Endothelial cell of umbilical vein (primary cell): ENCODE measurements at regions not wholly inside any gene's neighbourhood (a gene's known extent, or its start where the extent isn't known, plus 50 kb on each side); places are given as distances from the start of the nearest gene placed in this dataset.
A peak's percentile ranks its signal among the peaks of the same experiment; 100 is the strongest.
"Not testable (repeated sequence)": the region's sequence is repeated elsewhere in the genome, so short reads cannot be mapped to it uniquely, and the experiment has no call there.

Source experiments
- BruUV-seq: library from RNA; stranded (reverse); fragments of 400-500 nt; replicated peaks from 2 replicates; lab custom pipeline; 2021; lab: Mats Ljungman, UMichigan
- CTCF ChIA-PET: fragments of 300-600, 350-600 bp; sonication (Branson Sonifier 250); formaldehyde crosslinking; loops from one replicate; lab custom pipeline; 2021; ENCODE audit warnings: antibody characterized with exemption, inconsistent platforms; lab: Charles Lee
- POLR2A ChIA-PET: fragments of 300-600, 350-600 bp; sonication (Branson Sonifier 250); formaldehyde crosslinking; loops from one replicate; lab custom pipeline; 2021; ENCODE audit warnings: antibody characterized with exemption, inconsistent platforms; lab: Charles Lee
- DNase-seq: peaks from one replicate; pipeline ENCODE4 v3.0.0-alpha.2; 2011; ENCODE audit warnings: low read depth, low spot score
- FAIRE-seq: peaks from 2 replicates; lab custom pipeline; 2011; peaks lifted over from hg19 to GRCh38; lab: Jason Lieb, UNC
- H2AFZ ChIP-seq: 2 replicates; pipeline ENCODE4 v1.6.0; 2012; ENCODE audit warnings: low read depth, low read length, control low read depth, inconsistent platforms
- H3K27ac ChIP-seq: 2 replicates; pipeline ENCODE4 v1.5.1; 2011; ENCODE audit warnings: low read depth, mild to moderate bottlenecking, control low read depth, low read length, moderate library complexity; ENCODE audit not compliant: insufficient read depth
- H3K27me3 ChIP-seq, 2 experiments: 2 replicates each; pipeline versions ENCODE4 v1.6.0 to v1.6.1; 2011; ENCODE audit warnings: low read length in 2 of 2, mixed read lengths in 1 of 2; ENCODE audit not compliant: control insufficient read depth in 2 of 2, insufficient read depth in 2 of 2
- H3K36me3 ChIP-seq, 2 experiments: 2 replicates in 1 of 2; 3 replicates in 1 of 2; pipeline ENCODE4 v1.5.1; 2011; ENCODE audit warnings: low read length in 2 of 2, mild to moderate bottlenecking in 1 of 2, moderate library complexity in 1 of 2; ENCODE audit not compliant: control insufficient read depth in 2 of 2, insufficient read depth in 2 of 2; ENCODE audit errors: extremely low read depth in 1 of 2
- H3K4me1 ChIP-seq: 3 replicates; pipeline ENCODE4 v1.5.1; 2011; ENCODE audit warnings: mild to moderate bottlenecking, low read length; ENCODE audit not compliant: control insufficient read depth, insufficient read depth; ENCODE audit errors: extremely low read depth
- H3K4me2 ChIP-seq: 2 replicates; pipeline ENCODE4 v1.6.1; 2011; ENCODE audit warnings: low read length, control low read depth, mixed read lengths; ENCODE audit not compliant: insufficient read depth
- H3K4me3 ChIP-seq, 3 experiments: fragments of 200-600 bp in 1 of 3; sonication (generic), shearing (Covaris generic) in 1 of 3; replicated peaks in 1 of 3; 2 replicates each; pipeline ENCODE4 v1.5.1; 2011 to 2016; ENCODE audit warnings: control low read depth in 3 of 3, low read length in 3 of 3, mild to moderate bottlenecking in 2 of 3, inconsistent platforms in 1 of 3, low read depth in 1 of 3, moderate library complexity in 1 of 3; ENCODE audit not compliant: insufficient read depth in 1 of 3
- H3K79me2 ChIP-seq: 2 replicates; pipeline ENCODE4 v1.6.0; 2012; ENCODE audit warnings: low read length, inconsistent platforms; ENCODE audit not compliant: control insufficient read depth, insufficient read depth
- H3K9ac ChIP-seq: replicated peaks from 2 replicates; pipeline ENCODE3; 2011; ENCODE audit warnings: low read length, control low read depth; ENCODE audit not compliant: insufficient read depth; ENCODE audit errors: extremely low read depth
- H3K9me1 ChIP-seq: replicated peaks from 3 replicates; pipeline ENCODE4 v1.6.0; 2011; ENCODE audit warnings: mild to moderate bottlenecking, low read length; ENCODE audit not compliant: control insufficient read depth, insufficient read depth; ENCODE audit errors: extremely low read depth
- H3K9me3 ChIP-seq: replicated peaks from 2 replicates; pipeline ENCODE4 v1.5.1; 2012; ENCODE audit warnings: low read length, inconsistent platforms; ENCODE audit not compliant: control insufficient read depth, insufficient read depth
- H4K20me1 ChIP-seq: replicated peaks from 2 replicates; pipeline ENCODE3; 2011; ENCODE audit warnings: mild to moderate bottlenecking, low read length; ENCODE audit not compliant: control insufficient read depth, insufficient read depth; ENCODE audit errors: extremely low read depth
- GATA2 ChIP-seq: IDR thresholded peaks from 2 replicates; pipeline ENCODE4 v1.7.0; 2011; ENCODE audit warnings: low read depth, mild to moderate bottlenecking, moderate library complexity, mixed read lengths, low read length; ENCODE audit not compliant: insufficient read length, insufficient read depth
- JUN ChIP-seq: IDR thresholded peaks from 2 replicates; pipeline ENCODE4 v1.6.1; 2011; ENCODE audit warnings: borderline replicate concordance, low read depth; ENCODE audit not compliant: insufficient read length, insufficient read depth
- dilution Hi-C: fragments of 300-500 bp; cut with MboI; formaldehyde crosslinking; loops from one replicate; pipeline ENCODE4 v1.15.0; 2019; ENCODE audit warnings: low sequenced_read_pairs; ENCODE audit not compliant: extremely low pct_ligation_motif_present
- intact Hi-C: fragments of 100-400 bp; cut with micrococcal nuclease; formaldehyde crosslinking; loops from one replicate; pipeline ENCODE4 v1.10.0; 2022

- H3K9me1 ChIP-seq, H4K20me1 ChIP-seq, H3K4me2 ChIP-seq, H3K9me3 ChIP-seq, H3K27me3 ChIP-seq, H3K79me2 ChIP-seq, H2AFZ ChIP-seq, H3K36me3 ChIP-seq, POLR2A ChIA-PET, H3K4me3 ChIP-seq, H3K9ac ChIP-seq, intact Hi-C loops, BruUV-seq, CTCF ChIA-PET, H3K4me1 ChIP-seq, dilution Hi-C loops: not testable (repeated sequence)
- DNase-seq (peak; percentile 90), FAIRE-seq (peak; percentile 90)
- H3K27ac ChIP-seq, result peak overlapping the region; percentile 45
- TF ChIP-seq GATA2 (peak; percentile 58), JUN (peak; percentile 63)
Observed at GRCh38 chr5:99581204-99581603, 652.4 kb upstream of the CHD1 start.

GRCh38 chr5:99562937-99563627, 634.3 kb upstream of the CHD1 start:
- H3K9me3 ChIP-seq, H3K4me1 ChIP-seq, H3K9me1 ChIP-seq, H3K9ac ChIP-seq, BruUV-seq, H3K36me3 ChIP-seq, FAIRE-seq, H3K27ac ChIP-seq, H3K79me2 ChIP-seq, H3K4me3 ChIP-seq, dilution Hi-C loops, H3K4me2 ChIP-seq, H3K27me3 ChIP-seq, POLR2A ChIA-PET, CTCF ChIA-PET, H4K20me1 ChIP-seq, intact Hi-C loops, H2AFZ ChIP-seq, DNase-seq: not testable (repeated sequence)
